GM21723 (cell line): ENCODE measurements at regions not wholly inside any gene's neighbourhood (a gene's known extent, or its start where the extent isn't known, plus 50 kb on each side); places are given as distances from the start of the nearest gene placed in this dataset.
"Not testable (repeated sequence)": the region's sequence is repeated elsewhere in the genome, so short reads cannot be mapped to it uniquely, and the experiment has no call there.

Source experiments
- ATAC-seq: cut with Tn5 transposase; IDR thresholded peaks from one replicate; pipeline ENCODE4 v1.9.1; 2021; ENCODE audit warnings: mild to moderate bottlenecking, moderate library complexity; ENCODE audit not compliant: unreplicated experiment

DNA sequence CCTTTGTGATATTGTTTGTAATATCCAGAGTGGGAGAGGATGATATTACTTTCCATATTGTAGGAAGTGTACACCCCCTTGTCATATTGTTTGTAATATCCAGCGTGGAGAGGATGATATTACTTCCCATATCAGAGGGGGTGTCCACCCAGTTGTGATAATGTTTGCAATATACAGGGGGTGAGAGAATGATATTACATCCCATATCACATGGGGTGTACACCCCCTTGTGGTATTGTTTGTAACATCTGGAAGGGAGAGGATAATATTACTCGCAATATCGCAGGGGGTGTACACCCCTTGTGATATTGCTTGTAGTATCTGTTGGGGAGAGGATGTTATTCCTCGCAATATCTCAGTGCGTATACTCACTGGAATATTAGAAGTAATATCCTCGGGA lies 61.5 kb downstream of the PRSS23 start:
- ATAC-seq: no peak

DNA sequence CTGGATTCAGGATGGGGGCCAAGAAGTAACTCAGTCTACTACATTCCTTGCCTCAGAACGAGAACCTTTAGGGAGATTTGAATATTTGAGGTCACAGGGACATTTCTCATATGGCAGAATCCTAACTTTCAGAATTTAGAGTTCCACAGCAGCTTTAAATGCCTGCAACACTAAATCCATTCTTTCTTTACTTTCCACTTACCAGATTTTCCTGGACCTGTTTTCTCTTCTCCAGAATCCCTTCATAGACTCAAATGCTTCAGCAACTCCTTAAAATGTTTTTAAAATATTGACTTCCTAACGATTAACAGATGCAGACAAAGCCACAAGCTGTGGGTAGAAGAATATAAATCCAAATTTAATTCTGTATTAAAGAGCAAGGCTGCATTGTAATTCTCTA lies 63.1 kb downstream of the PRSS23 start:
- ATAC-seq: no peak

GRCh38 chr11:86865436-86865835 lies 65.1 kb downstream of the PRSS23 start:
- ATAC-seq: no peak

DNA sequence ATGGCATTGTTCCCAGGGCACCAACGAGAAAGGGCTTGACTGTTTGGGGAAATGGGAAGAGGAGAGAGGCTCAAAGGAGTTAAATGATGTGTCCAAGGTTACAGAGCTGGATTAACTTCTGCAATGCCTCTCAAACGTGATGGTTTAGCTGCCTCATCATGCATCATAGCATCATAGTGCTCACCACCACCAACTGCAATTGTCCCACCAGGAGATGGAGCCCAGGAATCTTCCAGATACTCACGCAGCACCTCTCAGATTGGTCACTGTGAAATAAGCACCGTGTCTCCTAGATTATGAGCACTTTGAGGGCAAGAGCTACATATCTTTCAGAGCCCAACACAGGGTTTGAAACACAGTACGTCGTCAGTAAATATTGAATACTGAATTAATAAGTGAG lies 69.2 kb downstream of the PRSS23 start:
- no peak for ATAC-seq

GRCh38 chr11:86869966-86870570 lies 69.7 kb downstream of the PRSS23 start:
- ATAC-seq: peak; percentile 85

DNA sequence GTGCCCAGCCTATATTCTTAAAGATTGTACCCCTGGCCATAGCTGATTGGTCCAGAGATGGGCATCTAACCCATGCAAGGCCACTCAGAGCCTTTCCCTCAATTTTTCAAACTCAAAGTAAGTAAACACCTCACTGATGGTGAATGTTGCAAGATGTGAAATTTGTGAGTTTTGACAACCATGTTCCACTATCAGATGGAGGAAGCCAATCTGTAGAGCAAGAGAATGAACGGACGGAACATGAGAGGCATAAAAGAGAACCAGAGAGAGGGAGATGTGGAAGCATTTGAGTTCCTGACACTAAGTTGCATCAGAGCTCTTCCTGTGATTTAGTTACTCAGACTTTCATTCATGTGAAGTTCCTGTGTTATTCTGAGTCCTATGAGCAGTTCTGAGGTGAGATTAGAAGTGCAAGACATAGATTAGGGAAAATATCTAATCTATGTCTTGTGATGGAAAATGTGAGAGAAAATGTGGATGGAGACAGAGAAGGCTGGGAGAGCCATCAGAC lies 73.3 kb downstream of the PRSS23 start:
- ATAC-seq: no peak

DNA sequence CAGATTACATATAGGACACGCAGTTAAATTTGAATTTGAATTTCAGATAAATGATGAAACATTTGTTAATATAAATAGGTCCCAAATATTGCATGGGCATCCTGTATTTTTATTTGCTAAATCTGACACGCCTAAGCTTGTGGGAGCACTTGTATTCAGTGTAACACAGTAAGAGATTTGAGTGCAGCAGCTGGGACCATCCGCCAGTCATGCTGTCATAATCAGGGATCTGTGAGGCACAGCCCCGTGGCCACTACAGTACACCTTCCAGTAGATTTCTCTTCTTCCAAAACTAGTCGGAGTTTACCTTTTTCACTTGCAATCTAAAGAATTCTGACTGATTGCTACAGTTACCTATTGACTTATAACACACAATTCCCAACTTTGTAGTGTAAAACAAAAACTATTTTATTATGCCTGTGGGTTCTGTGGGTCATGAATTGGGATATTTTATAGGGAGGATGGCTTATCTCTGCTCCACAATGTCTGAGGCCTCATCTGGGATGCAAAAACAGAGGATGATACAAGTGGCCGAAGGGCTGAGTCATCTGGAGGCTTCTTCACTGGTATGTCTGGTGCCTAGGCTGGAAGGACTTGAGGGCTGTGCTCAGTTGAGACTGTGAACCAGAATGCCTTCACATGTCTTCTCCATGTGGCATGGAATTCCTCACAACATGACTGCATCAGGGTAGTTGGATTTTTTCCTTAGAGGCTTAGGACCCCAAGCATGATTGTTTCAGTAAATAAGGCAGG lies 74.1 kb downstream of the PRSS23 start:
- no peak for ATAC-seq

- no peak for ATAC-seq
Observed at GRCh38 chr11:86876716-86877234, 76.4 kb downstream of the PRSS23 start.

GRCh38 chr11:86877503-86877902 lies 77.2 kb downstream of the PRSS23 start:
- no peak for ATAC-seq

DNA sequence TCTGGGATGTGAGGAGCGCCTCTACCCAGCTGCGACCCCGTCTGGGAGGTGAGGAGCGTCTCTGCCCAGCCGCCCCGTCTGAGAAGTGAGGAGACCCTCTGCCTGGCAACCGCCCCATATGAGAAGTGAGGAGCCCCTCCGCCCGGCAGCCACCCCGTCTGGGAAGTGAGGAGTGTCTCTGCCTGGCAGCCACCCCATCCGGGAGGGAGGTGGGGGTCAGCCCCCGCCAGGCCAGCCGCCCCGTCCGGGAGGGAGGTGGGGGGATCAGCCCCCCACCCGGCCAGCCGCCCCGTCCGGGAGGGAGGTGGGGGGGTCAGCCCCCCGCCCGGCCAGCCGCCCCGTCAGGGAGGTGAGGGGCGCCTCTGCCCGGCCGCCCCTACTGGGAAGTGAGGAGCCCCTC lies 76.0 kb downstream of the FZD4 start:
- ATAC-seq: not testable (repeated sequence)

- ATAC-seq: no peak
Observed at GRCh38 chr11:86885311-86885710, 69.9 kb downstream of the FZD4 start.

GRCh38 chr11:86888164-86889000 lies 66.8 kb downstream of the FZD4 start:
- no peak for ATAC-seq

DNA sequence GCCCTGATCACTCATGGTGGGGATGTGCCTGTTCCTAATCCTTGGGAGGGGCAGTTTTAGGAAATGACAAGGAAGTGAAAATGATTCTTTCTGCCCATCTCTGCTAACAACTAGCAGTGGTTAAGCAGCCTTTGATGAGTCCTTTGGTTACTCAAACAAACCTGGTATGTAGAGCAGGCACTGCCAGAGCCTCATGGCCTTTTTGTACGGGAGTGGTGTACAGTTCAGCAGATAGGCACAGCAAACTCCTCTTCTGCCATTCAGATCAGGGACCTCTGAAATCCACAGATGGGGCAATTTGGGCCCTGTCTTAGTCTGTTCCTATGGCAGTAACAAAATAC lies 66.2 kb downstream of the FZD4 start:
- no peak for ATAC-seq

GRCh38 chr11:86891036-86891435 lies 64.2 kb downstream of the FZD4 start:
- ATAC-seq: no peak

GRCh38 chr11:86893235-86893634 lies 62.0 kb downstream of the FZD4 start:
- ATAC-seq: no peak
